KMS-11 (cell line): ENCODE measurements at regions not wholly inside any gene's neighbourhood (a gene's known extent, or its start where the extent isn't known, plus 50 kb on each side); places are given as distances from the start of the nearest gene placed in this dataset.

Experiments
- H2AFZ ChIP-seq: fragments of 200-600 bp; sonication (generic); 2 replicates; pipeline ENCODE4 v1.6.1; 2016; ENCODE audit warnings: antibody characterized with exemption, mixed run types, low read depth
- H3K27ac ChIP-seq: fragments of 200-600 bp; sonication (generic); 2 replicates; pipeline ENCODE4 v1.6.1; 2016; ENCODE audit warnings: mild to moderate bottlenecking, mixed run types
- H3K27me3 ChIP-seq: fragments of 200-600 bp; sonication (generic); 2 replicates; pipeline ENCODE4 v1.6.1; 2017; ENCODE audit warnings: mild to moderate bottlenecking, low read depth, mixed run types, moderate library complexity; ENCODE audit not compliant: insufficient read depth
- H3K36me3 ChIP-seq: fragments of 200-600 bp; sonication (generic); 2 replicates; pipeline ENCODE4 v1.6.1; 2017; ENCODE audit warnings: mild to moderate bottlenecking, mixed run types; ENCODE audit not compliant: insufficient read depth
- H3K4me1 ChIP-seq: fragments of 200-600 bp; sonication (generic); 2 replicates; pipeline ENCODE4 v1.6.1; 2016; ENCODE audit warnings: mild to moderate bottlenecking, low read depth, mixed run types; ENCODE audit not compliant: poor library complexity, severe bottlenecking
- H3K4me2 ChIP-seq: fragments of 200-600 bp; sonication (generic); 2 replicates; pipeline ENCODE4 v1.7.0; 2016; ENCODE audit warnings: mild to moderate bottlenecking, mixed run types
- H3K4me3 ChIP-seq: fragments of 200-600 bp; sonication (generic); IDR thresholded peaks from 2 replicates; pipeline ENCODE4 v1.6.1; 2017; ENCODE audit warnings: low read depth, low read length, mixed read lengths; ENCODE audit not compliant: insufficient read depth
- H3K79me2 ChIP-seq: fragments of 200-600 bp; sonication (generic); 2 replicates; pipeline ENCODE4 v1.6.1; 2016; ENCODE audit warnings: low read depth, mixed run types; ENCODE audit not compliant: insufficient read depth
- H3K9ac ChIP-seq: fragments of 200-600 bp; sonication (generic); 2 replicates; pipeline ENCODE4 v1.6.1; 2016; ENCODE audit warnings: mild to moderate bottlenecking, mixed run types
- H4K20me1 ChIP-seq: fragments of 200-600 bp; sonication (generic); 2 replicates; pipeline ENCODE4 v1.6.1; 2016; ENCODE audit warnings: mild to moderate bottlenecking, mixed run types; ENCODE audit not compliant: insufficient read depth
- CTCF ChIP-seq: fragments of 200-600 bp; sonication (generic); conservative IDR thresholded peaks from 2 replicates; pipeline ENCODE4 v1.6.1; 2017; ENCODE audit warnings: low read depth, mild to moderate bottlenecking, antibody characterized with exemption, low read length, moderate library complexity, mixed read lengths

- H3K4me3 ChIP-seq = no peak overlapping the region
- H3K4me2 ChIP-seq = no peak overlapping the region
- no peaks in the 10 kb centered on the region for H3K4me1 ChIP-seq
- no peaks in the 10 kb centered on the region for H3K79me2 ChIP-seq
- H3K27ac ChIP-seq = no peak overlapping the region
- no peaks in the 10 kb centered on the region for H3K27me3 ChIP-seq
- no peaks in the 10 kb centered on the region for H3K36me3 ChIP-seq
- no peak overlapping the region for H3K9ac ChIP-seq
- H2AFZ ChIP-seq = no peak overlapping the region
- no peaks in the 10 kb centered on the region for H4K20me1 ChIP-seq
- peak; percentile 16; the same call in 1 of the 2 replicates for TF ChIP-seq CTCF
Measured at GRCh38 chr3:6204891-6205290, 656.0 kb upstream of the GRM7 start.

- no peak overlapping the region for H3K4me3 ChIP-seq
- H3K4me2 ChIP-seq = no peak overlapping the region
- no peaks in the 10 kb centered on the region for H3K79me2 ChIP-seq
- no peaks in the 10 kb centered on the region for H3K4me1 ChIP-seq
- no peak overlapping the region for H2AFZ ChIP-seq
- no peaks in the 10 kb centered on the region for H3K36me3 ChIP-seq
- no peaks in the 10 kb centered on the region for H4K20me1 ChIP-seq
- H3K27ac ChIP-seq = no peak overlapping the region
- no peak for TF ChIP-seq CTCF
- H3K27me3 ChIP-seq = no peaks in the 10 kb centered on the region
- no peak overlapping the region for H3K9ac ChIP-seq
Measured at GRCh38 chr3:6216135-6217026, 644.5 kb upstream of the GRM7 start.

- Histone ChIP-seq H3K9ac (no peak overlapping the region), H2AFZ (no peak overlapping the region), H3K4me3 (no peak overlapping the region), H4K20me1 (no peaks in the 10 kb centered on the region), H3K79me2 (no peaks in the 10 kb centered on the region), H3K27me3 (no peaks in the 10 kb centered on the region), H3K36me3 (no peaks in the 10 kb centered on the region), H3K27ac (no peak overlapping the region), H3K4me2 (no peak overlapping the region), H3K4me1 (no peaks in the 10 kb centered on the region)
- no peak for TF ChIP-seq CTCF
Measured at GRCh38 chr3:6220447-6220846, 640.5 kb upstream of the GRM7 start.

- H3K27me3 ChIP-seq = no peaks in the 10 kb centered on the region
- H3K4me2 ChIP-seq = no peak overlapping the region
- H3K9ac ChIP-seq = no peak overlapping the region
- H3K79me2 ChIP-seq = no peaks in the 10 kb centered on the region
- no peak overlapping the region for H3K4me3 ChIP-seq
- no peaks in the 10 kb centered on the region for H3K36me3 ChIP-seq
- H4K20me1 ChIP-seq = no peaks in the 10 kb centered on the region
- H3K4me1 ChIP-seq = no peaks in the 10 kb centered on the region
- H2AFZ ChIP-seq = no peak overlapping the region
- TF ChIP-seq CTCF = no peak
- no peak overlapping the region for H3K27ac ChIP-seq
Measured at GRCh38 chr3:6222069-6222468, 638.8 kb upstream of the GRM7 start.
